Loucy (cell line): ENCODE measurements at regions not wholly inside any gene's neighbourhood (a gene's known extent, or its start where the extent isn't known, plus 50 kb on each side); places are given as distances from the start of the nearest gene placed in this dataset.

ENCODE experiments used
- EZH2phosphoT487 ChIP-seq: fragments of 200-600 bp; IDR thresholded peaks from 2 replicates; pipeline ENCODE4 v1.6.1; 2018; ENCODE audit warnings: antibody characterized with exemption, mild to moderate bottlenecking, moderate library complexity, borderline replicate concordance
- TF ChIP-seq, protein P1 (sequence below): fragments of 200-600 bp; sonication (generic); conservative IDR thresholded peaks from 2 replicates; pipeline ENCODE4 v1.5.1; 2014; ENCODE audit warnings: mild to moderate bottlenecking, antibody characterized with exemption, low read length

DNA sequence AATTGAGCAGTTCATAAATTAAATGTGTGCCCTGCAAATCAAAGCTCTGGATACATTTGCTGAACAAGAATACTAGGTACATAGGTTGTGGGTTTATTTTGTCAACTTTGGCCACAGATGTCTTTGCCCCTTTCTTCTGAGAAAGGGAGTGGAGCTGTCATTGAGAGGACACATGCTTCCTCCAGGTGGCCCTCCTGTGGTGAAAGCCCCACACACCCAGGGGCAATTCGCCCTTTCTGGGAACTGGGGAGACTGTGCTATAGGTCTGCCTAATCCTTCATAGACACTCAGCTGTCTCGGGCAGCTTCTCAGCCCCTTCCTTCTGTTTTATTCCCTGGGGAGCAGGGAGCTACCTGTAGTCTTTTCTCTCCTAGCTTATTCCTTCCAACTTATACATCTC is 605.7 kb upstream of the DPP6 start:
- TF ChIP-seq, protein P1, sequence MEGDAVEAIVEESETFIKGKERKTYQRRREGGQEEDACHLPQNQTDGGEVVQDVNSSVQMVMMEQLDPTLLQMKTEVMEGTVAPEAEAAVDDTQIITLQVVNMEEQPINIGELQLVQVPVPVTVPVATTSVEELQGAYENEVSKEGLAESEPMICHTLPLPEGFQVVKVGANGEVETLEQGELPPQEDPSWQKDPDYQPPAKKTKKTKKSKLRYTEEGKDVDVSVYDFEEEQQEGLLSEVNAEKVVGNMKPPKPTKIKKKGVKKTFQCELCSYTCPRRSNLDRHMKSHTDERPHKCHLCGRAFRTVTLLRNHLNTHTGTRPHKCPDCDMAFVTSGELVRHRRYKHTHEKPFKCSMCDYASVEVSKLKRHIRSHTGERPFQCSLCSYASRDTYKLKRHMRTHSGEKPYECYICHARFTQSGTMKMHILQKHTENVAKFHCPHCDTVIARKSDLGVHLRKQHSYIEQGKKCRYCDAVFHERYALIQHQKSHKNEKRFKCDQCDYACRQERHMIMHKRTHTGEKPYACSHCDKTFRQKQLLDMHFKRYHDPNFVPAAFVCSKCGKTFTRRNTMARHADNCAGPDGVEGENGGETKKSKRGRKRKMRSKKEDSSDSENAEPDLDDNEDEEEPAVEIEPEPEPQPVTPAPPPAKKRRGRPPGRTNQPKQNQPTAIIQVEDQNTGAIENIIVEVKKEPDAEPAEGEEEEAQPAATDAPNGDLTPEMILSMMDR: no peak
- no peak for TF ChIP-seq EZH2phosphoT487
